Ovary (tissue), 7 donors: ENCODE measurements at regions not wholly inside any gene's neighbourhood (a gene's known extent, or its start where the extent isn't known, plus 50 kb on each side); places are given as distances from the start of the nearest gene placed in this dataset.

Experiments
- DNase-seq, 5 donors: peaks; one replicate each; pipeline ENCODE4 v3.0.0-alpha.2; 2019 to 2020
- H3K27ac ChIP-seq, 2 donors: fragments of 200-600 bp; one replicate each; pipeline versions ENCODE4 v1.5.1 to v1.8.0; 2019 to 2022
- H3K27me3 ChIP-seq: fragments of 200-600 bp; one replicate; pipeline ENCODE4 v1.8.0; 2022
- H3K36me3 ChIP-seq: fragments of 200-600 bp; sonication (generic); one replicate; pipeline ENCODE4 v1.5.1; 2019
- H3K4me1 ChIP-seq: one replicate; pipeline ENCODE4 v1.8.1; 2013; ENCODE audit warnings: mild to moderate bottlenecking, moderate library complexity; ENCODE audit not compliant: insufficient read depth
- H3K4me3 ChIP-seq: fragments of 200-600 bp; sonication (generic); one replicate; pipeline ENCODE4 v1.5.1; 2017
- H3K9me3 ChIP-seq, 2 donors: fragments of 200-600 bp in 1 of 2; sonication (generic) in 1 of 2; one replicate each; pipeline versions ENCODE4 v1.5.1 to v1.8.1; 2013 to 2019; ENCODE audit warnings: mild to moderate bottlenecking in 1 of 2, moderate library complexity in 1 of 2
- EP300 ChIP-seq: sonication (generic); formaldehyde crosslinking; IDR thresholded peaks from one replicate; pipeline ENCODE4 v1.6.1; 2017; ENCODE audit warnings: antibody characterized with exemption
- POLR2A ChIP-seq: fragments of 450-650 bp; IDR thresholded peaks from one replicate; pipeline ENCODE4 v1.6.1; 2017; ENCODE audit warnings: antibody characterized with exemption, mild to moderate bottlenecking, moderate library complexity
- WGBS, 3 donors: extraction: QIAGEN DNeasy Blood & Tissue Kit in 1 of 3; methylation state at CpG; one replicate each; pipeline versions ENCODE4 v1.1.5 to v1.1.7; 2013 to 2017; 5-methylcytosine and 5-hydroxymethylcytosine counted together
- intact Hi-C, 4 donors: fragments of 100-400 bp; cut with DNase I; formaldehyde crosslinking; loops; one replicate each; pipeline versions ENCODE4 v1.11.0 to v1.15.1; 2022 to 2023
- TF ChIP-seq, protein P1 (sequence below), 3 donors: fragments of 450-650 bp in 2 of 3; fragments of 200-600 bp in 1 of 3; IDR thresholded peaks; one replicate each; pipeline versions ENCODE4 v1.5.1 to v1.8.0; 2016 to 2022; ENCODE audit warnings: antibody characterized with exemption in 3 of 3, mild to moderate bottlenecking in 1 of 3
- donor health status: DM: no; HTN: no; CAD: no; lungs with moderate emphysema.
- donor health status: DM: no; HTN: no; CAD: no.
- donor health status: Bipolar disorder and iron deficiency.
- donor health status: DM: no; HTN: no; CAD: no.
- donor health status: DM: yes; HTN: yes; CAD: no.

DNA sequence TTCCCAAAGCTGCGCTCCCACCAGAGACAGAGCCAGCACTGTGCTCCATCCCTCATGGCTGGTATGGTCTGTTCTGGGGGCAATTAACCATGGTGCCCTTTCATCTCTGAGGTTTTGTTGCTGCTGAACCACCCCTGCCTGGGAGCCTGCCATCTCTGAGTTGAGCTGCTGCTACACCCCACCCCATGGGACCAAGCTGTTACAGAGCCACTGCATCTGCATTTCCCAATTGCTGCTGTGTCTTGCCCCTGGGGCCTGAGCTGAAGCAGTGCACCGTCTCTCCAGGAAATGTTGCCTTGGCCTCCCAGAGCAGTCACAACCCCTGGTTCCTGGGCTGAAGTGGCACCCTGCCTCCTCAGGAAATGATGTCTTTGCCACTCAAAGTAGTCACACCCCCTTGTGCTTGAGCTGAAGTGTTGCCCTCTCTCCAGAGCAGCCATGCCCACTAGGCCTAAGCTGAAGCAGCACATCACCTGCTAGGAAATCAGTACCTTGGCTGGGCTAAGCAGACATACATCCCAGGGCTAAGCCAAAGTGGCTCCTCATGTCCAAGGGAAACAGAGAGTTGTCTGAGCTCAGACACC lies 140.3 kb downstream of the RERGL start:
- Histone ChIP-seq H3K9me3 (no peaks in the 10 kb centered on the region), H3K4me1 (no peaks in the 10 kb centered on the region), H3K27ac (no peak overlapping the region), H3K4me3 (no peak overlapping the region), H3K27me3 (no peaks in the 10 kb centered on the region), H3K36me3 (no peaks in the 10 kb centered on the region)
- no peak for DNase-seq
- 60 to 80% (median 77%) methylated on average over 2 of the region's 2 CpGs for WGBS, 3 donors
- intact Hi-C loops: no loop called here
- TF ChIP-seq EP300: no peak
- no peak for TF ChIP-seq POLR2A
- TF ChIP-seq, protein P1, sequence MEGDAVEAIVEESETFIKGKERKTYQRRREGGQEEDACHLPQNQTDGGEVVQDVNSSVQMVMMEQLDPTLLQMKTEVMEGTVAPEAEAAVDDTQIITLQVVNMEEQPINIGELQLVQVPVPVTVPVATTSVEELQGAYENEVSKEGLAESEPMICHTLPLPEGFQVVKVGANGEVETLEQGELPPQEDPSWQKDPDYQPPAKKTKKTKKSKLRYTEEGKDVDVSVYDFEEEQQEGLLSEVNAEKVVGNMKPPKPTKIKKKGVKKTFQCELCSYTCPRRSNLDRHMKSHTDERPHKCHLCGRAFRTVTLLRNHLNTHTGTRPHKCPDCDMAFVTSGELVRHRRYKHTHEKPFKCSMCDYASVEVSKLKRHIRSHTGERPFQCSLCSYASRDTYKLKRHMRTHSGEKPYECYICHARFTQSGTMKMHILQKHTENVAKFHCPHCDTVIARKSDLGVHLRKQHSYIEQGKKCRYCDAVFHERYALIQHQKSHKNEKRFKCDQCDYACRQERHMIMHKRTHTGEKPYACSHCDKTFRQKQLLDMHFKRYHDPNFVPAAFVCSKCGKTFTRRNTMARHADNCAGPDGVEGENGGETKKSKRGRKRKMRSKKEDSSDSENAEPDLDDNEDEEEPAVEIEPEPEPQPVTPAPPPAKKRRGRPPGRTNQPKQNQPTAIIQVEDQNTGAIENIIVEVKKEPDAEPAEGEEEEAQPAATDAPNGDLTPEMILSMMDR (IDR thresholded peaks at IDR 0.05): no peak

DNA sequence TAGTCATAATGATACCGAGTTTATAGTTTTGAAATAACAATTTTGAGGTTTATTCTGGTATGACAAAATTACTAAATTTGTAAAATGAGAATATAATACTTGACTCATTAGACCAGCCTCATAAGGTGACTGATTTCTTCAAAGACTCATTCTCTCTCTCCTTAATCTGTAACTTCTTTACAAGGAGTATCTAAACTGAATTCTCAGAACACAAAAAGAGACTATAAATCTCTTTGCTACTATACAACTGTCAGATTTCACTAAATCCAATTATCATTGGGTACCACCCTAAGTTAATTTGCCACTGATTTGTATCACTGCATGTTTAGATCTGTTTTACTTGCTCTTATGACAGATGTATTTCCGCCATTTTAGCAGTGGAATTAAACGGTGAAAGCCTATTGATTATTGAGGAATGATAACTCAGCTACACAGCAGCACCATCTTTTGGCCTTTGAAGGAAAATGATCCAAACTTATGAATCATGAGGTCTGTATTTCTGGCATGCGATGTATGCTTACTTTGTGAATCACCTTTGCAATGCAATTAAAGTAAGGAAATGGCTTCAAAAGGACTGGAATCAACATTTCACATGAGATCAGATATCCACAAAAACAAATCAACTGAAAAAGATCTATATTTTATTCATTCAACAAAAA lies 161.2 kb downstream of the RERGL start:
- Histone ChIP-seq H3K4me1 (no peaks in the 10 kb centered on the region), H3K4me3 (no peak overlapping the region), H3K27ac (no peak overlapping the region), H3K36me3 (no peaks in the 10 kb centered on the region), H3K9me3 (no peaks in the 10 kb centered on the region), H3K27me3 (no peaks in the 10 kb centered on the region)
- no peak for DNase-seq
- intact Hi-C loops: no loop called here
- 55 to 72% (median 63%) methylated on average over 4 of the region's 4 CpGs for WGBS, 3 donors
- TF ChIP-seq EP300: no peak
- TF ChIP-seq POLR2A: no peak
- TF ChIP-seq, protein P1 (IDR thresholded peaks at IDR 0.05): no peak

DNA sequence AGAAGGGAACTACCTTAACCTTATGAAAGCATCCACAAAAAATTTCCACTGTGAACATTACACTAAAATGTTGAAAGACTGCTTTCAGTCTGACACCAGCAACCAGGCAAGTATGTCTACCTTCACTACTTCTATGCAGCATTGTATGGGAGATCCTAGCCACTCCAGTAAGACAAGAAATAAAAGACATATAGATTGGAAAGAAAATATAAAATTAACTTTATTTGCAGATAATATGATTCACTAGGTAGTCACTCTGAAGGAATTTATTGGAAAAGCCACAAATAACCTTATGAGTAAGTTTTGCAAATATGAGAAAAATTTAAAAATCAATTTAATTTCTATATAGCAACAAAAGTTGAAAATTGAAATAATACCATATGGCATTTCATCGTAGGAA lies 172.0 kb downstream of the RERGL start:
- H3K27ac ChIP-seq: no peak overlapping the region
- DNase-seq: no peak
- H3K36me3 ChIP-seq: no peaks in the 10 kb centered on the region
- no peak overlapping the region for H3K4me3 ChIP-seq
- TF ChIP-seq POLR2A (no peak), EP300 (no peak)
- TF ChIP-seq, protein P1 (IDR thresholded peaks at IDR 0.05): no peak
- no peaks in the 10 kb centered on the region for H3K27me3 ChIP-seq
- WGBS, 3 donors: 88 to 98% (median 91%) methylated on average over 1 of the region's 1 CpG
- H3K9me3 ChIP-seq: no peaks in the 10 kb centered on the region
- no peaks in the 10 kb centered on the region for H3K4me1 ChIP-seq
- intact Hi-C loops: no loop called here

- WGBS, 3 donors: 94 to 97% (median 95%) methylated on average over 1 of the region's 1 CpG
- DNase-seq: no peak
- no peak overlapping the region for H3K4me3 ChIP-seq
- TF ChIP-seq, protein P1 (IDR thresholded peaks at IDR 0.05): no peak
- TF ChIP-seq EP300: no peak
- TF ChIP-seq POLR2A: no peak
- intact Hi-C loops: no loop called here
- H3K9me3 ChIP-seq: no peaks in the 10 kb centered on the region
- H3K4me1 ChIP-seq: no peaks in the 10 kb centered on the region
- H3K27me3 ChIP-seq: no peaks in the 10 kb centered on the region
- H3K27ac ChIP-seq: no peak overlapping the region
- H3K36me3 ChIP-seq: no peaks in the 10 kb centered on the region
These were observed 205.4 kb downstream of the RERGL start for GRCh38 chr12:17884581-17884980.
